GM12891 (cell line): ENCODE measurements at regions not wholly inside any gene's neighbourhood (a gene's known extent, or its start where the extent isn't known, plus 50 kb on each side); places are given as distances from the start of the nearest gene placed in this dataset.

Experiments
- PAX5 ChIP-seq: IDR thresholded peaks from 2 replicates; pipeline ENCODE4 v1.6.1; 2011; ENCODE audit warnings: low read length, moderate library complexity, mild to moderate bottlenecking; ENCODE audit not compliant: insufficient read depth, severe bottlenecking
- POLR2A ChIP-seq: IDR thresholded peaks from 2 replicates; pipeline ENCODE4 v1.6.1; 2011; ENCODE audit warnings: low read depth, low read length, control low read depth
- POLR2AphosphoS5 ChIP-seq: IDR thresholded peaks from 2 replicates; pipeline ENCODE4 v1.6.1; 2011; ENCODE audit warnings: low read depth, low read length, control low read depth
- POU2F2 ChIP-seq: IDR thresholded peaks from 2 replicates; pipeline ENCODE4 v1.6.1; 2011; ENCODE audit warnings: low read depth, mild to moderate bottlenecking, control low read depth, low read length, moderate library complexity
- SPI1 ChIP-seq: IDR thresholded peaks from 2 replicates; pipeline ENCODE4 v1.6.1; 2011; ENCODE audit warnings: low read depth, low read length, control low read depth
- TAF1 ChIP-seq: IDR thresholded peaks from 2 replicates; pipeline ENCODE4 v1.6.1; 2011; ENCODE audit warnings: low read depth, low read length, control low read depth

GRCh38 chr14:57086271-57087162 is 182.2 kb downstream of the EXOC5 start:
- TF ChIP-seq POLR2A (no peak), TAF1 (no peak), POLR2AphosphoS5 (no peak), POU2F2 (no peak), SPI1 (no peak), PAX5 (no peak)
